ENCODE measurements at regions not wholly inside any gene's neighbourhood (a gene's known extent, or its start where the extent isn't known, plus 50 kb on each side); places are given as distances from the start of the nearest gene placed in this dataset.

DNA sequence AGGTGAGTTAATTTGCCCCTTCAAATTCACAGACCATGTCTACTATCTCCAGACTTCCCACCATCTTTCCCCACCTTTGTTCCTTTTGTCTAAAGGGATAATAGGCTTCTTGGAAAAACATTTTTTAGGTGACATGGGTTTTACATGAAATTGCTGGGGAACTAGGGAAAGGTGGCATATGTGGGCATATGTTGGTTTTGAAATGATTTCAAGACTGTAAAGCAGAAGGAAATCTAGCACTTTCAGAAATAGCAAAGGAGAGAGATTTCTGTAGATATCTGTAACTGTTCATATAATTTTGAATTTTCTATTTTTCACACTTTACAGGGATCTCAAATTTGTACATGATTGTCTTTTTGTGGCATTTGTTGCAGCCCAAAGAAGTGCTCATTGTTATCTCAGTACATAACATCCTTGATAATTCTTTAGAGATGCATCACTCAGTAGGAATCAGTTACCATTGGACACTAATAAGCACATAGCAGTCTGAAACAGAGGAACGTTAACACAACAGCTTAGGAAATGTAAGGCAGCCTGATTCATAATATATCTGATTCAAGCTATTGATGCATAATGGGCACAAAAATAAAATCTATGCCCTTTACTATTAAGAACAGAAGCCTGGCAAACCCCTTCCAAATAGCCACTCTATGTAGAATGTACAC is 659.7 kb downstream of the CENPC start:
- no peak for TF ChIP-seq TAF1 (IDR thresholded peaks at IDR 0.05; ENCODE audit: low read depth)
- TF ChIP-seq FOXM1 (IDR thresholded peaks at IDR 0.05; ENCODE audit: borderline replicate concordance, low read depth): no peak
- TF ChIP-seq CEBPB (IDR thresholded peaks at IDR 0.05): no peak
- TF ChIP-seq, protein P1, sequence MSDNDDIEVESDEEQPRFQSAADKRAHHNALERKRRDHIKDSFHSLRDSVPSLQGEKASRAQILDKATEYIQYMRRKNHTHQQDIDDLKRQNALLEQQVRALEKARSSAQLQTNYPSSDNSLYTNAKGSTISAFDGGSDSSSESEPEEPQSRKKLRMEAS (IDR thresholded peaks at IDR 0.05): no peak
- TF ChIP-seq, protein P2, sequence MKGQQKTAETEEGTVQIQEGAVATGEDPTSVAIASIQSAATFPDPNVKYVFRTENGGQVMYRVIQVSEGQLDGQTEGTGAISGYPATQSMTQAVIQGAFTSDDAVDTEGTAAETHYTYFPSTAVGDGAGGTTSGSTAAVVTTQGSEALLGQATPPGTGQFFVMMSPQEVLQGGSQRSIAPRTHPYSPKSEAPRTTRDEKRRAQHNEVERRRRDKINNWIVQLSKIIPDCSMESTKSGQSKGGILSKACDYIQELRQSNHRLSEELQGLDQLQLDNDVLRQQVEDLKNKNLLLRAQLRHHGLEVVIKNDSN (IDR thresholded peaks at IDR 0.05): no peak
- TF ChIP-seq EGR1 (IDR thresholded peaks at IDR 0.05): no peak
- TF ChIP-seq ZBTB7A (IDR thresholded peaks at IDR 0.05; ENCODE audit: low read depth): no peak
- TF ChIP-seq NFIC (IDR thresholded peaks at IDR 0.05): no peak

DNA sequence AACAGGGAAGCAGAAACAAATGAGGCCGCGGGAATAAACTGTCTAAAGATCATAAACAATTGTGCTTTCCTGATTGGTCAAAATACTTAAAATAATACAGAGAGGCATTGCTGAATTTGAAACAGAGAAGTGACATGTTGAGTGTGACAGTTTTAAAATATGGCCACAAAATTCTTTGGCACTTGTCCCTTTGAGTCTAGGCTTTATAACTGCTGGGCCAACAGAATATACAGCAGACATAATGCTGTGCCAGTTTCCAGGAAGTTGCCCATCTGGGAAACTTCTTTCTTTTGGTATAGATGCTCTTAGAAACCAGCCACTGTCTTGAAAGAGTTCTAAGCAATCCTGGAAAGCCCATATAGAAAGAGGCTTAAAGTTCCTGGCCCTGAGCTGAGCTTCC is 668.4 kb downstream of the CENPC start:
- no peak for TF ChIP-seq TAF1 (IDR thresholded peaks at IDR 0.05; ENCODE audit: low read depth)

DNA sequence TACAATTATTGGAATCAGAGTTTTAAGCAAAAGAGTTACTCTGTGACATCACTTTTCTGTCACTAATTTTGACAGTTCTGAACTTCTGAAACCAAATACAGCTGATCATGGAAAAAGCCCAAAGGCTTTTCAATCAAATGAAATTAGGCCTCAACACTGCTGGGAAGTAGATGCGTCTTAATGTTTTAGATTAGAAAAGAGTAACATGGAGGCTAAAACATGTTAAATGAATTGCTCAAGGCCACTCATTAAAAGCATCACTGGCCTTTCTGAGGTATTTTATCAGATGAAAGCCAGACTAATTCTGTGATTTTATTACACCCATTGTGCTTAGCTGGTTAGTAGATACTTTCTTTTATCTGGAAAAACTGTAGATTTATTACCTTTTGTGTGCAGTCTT is 672.6 kb downstream of the CENPC start:
- TF ChIP-seq, protein P3, sequence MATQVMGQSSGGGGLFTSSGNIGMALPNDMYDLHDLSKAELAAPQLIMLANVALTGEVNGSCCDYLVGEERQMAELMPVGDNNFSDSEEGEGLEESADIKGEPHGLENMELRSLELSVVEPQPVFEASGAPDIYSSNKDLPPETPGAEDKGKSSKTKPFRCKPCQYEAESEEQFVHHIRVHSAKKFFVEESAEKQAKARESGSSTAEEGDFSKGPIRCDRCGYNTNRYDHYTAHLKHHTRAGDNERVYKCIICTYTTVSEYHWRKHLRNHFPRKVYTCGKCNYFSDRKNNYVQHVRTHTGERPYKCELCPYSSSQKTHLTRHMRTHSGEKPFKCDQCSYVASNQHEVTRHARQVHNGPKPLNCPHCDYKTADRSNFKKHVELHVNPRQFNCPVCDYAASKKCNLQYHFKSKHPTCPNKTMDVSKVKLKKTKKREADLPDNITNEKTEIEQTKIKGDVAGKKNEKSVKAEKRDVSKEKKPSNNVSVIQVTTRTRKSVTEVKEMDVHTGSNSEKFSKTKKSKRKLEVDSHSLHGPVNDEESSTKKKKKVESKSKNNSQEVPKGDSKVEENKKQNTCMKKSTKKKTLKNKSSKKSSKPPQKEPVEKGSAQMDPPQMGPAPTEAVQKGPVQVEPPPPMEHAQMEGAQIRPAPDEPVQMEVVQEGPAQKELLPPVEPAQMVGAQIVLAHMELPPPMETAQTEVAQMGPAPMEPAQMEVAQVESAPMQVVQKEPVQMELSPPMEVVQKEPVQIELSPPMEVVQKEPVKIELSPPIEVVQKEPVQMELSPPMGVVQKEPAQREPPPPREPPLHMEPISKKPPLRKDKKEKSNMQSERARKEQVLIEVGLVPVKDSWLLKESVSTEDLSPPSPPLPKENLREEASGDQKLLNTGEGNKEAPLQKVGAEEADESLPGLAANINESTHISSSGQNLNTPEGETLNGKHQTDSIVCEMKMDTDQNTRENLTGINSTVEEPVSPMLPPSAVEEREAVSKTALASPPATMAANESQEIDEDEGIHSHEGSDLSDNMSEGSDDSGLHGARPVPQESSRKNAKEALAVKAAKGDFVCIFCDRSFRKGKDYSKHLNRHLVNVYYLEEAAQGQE (IDR thresholded peaks at IDR 0.05; ENCODE audit: low read depth): no peak
- TF ChIP-seq EP300 (IDR thresholded peaks at IDR 0.05; ENCODE audit: borderline replicate concordance) (no peak), ZBTB7A (IDR thresholded peaks at IDR 0.05; ENCODE audit: low read depth) (no peak), EGR1 (IDR thresholded peaks at IDR 0.05) (no peak), TCF12 (IDR thresholded peaks at IDR 0.05; ENCODE audit: low read depth) (no peak), TAF1 (IDR thresholded peaks at IDR 0.05; ENCODE audit: low read depth) (no peak), YY1 (IDR thresholded peaks at IDR 0.05; ENCODE audit: low read depth) (no peak), FOXM1 (IDR thresholded peaks at IDR 0.05; ENCODE audit: borderline replicate concordance, low read depth) (no peak), RAD21 (IDR thresholded peaks at IDR 0.05; ENCODE audit: low read depth) (no peak), CREB1 (IDR thresholded peaks at IDR 0.05; ENCODE audit: low read depth) (no peak), NFIC (IDR thresholded peaks at IDR 0.05) (no peak), TEAD4 (IDR thresholded peaks at IDR 0.05) (no peak)
- TF ChIP-seq, protein P2 (IDR thresholded peaks at IDR 0.05): no peak
- TF ChIP-seq, protein P1 (IDR thresholded peaks at IDR 0.05): no peak

DNA sequence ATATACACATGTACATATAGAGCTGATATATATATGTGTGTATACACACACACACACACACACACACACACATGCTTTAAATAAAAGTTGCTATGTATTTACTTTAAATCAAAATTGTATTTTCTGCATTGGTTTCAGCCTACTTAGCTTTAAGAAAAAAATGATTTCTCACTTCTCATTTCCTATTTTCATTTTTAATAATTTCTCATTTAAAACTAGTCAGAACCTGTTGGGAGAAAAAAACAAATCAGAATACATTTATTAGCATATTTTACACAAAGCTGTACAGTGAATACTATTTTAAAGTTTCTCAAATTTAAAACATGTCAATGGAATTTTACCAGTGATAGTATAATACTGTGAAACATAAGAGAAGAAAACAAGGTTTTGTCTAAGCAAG is 681.8 kb downstream of the CENPC start:
- TF ChIP-seq TAF1 (IDR thresholded peaks at IDR 0.05; ENCODE audit: low read depth) (no peak), CREB1 (IDR thresholded peaks at IDR 0.05; ENCODE audit: low read depth) (no peak), EGR1 (IDR thresholded peaks at IDR 0.05) (no peak), RAD21 (IDR thresholded peaks at IDR 0.05; ENCODE audit: low read depth) (no peak)
- TF ChIP-seq, protein P3 (IDR thresholded peaks at IDR 0.05; ENCODE audit: low read depth): no peak

DNA sequence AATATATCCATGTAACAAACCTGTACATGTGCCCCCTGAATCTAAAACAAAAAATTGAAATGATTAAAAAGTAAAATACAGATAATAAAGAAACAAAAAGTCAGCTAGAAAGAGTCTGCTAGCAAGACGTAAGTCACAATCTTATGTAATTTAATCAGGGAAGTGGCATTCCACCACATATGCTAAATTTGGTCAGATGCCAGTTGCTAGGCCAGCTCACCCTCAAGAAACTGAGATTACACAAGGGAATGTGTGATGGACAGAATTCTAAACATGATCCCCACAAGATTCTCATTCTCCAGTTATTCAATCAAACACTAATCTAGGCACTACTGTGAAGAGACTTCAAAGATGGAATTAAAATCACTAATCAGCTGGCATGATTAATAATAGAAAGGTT is 689.3 kb downstream of the CENPC start:
- TF ChIP-seq, protein P3 (IDR thresholded peaks at IDR 0.05; ENCODE audit: low read depth): no peak
- TF ChIP-seq NFIC (IDR thresholded peaks at IDR 0.05): no peak
- TF ChIP-seq RAD21 (IDR thresholded peaks at IDR 0.05; ENCODE audit: low read depth): no peak
- TF ChIP-seq EP300 (IDR thresholded peaks at IDR 0.05; ENCODE audit: borderline replicate concordance): no peak
- no peak for TF ChIP-seq TEAD4 (IDR thresholded peaks at IDR 0.05)
- TF ChIP-seq TAF1 (IDR thresholded peaks at IDR 0.05; ENCODE audit: low read depth): no peak
- TF ChIP-seq CEBPB (IDR thresholded peaks at IDR 0.05): no peak
- no peak for TF ChIP-seq CREB1 (IDR thresholded peaks at IDR 0.05; ENCODE audit: low read depth)
- TF ChIP-seq FOXM1 (IDR thresholded peaks at IDR 0.05; ENCODE audit: borderline replicate concordance, low read depth): no peak
- TF ChIP-seq, protein P1 (IDR thresholded peaks at IDR 0.05): no peak
- no peak for TF ChIP-seq ZBTB7A (IDR thresholded peaks at IDR 0.05; ENCODE audit: low read depth)
- TF ChIP-seq, protein P2 (IDR thresholded peaks at IDR 0.05): no peak
- no peak for TF ChIP-seq TCF12 (IDR thresholded peaks at IDR 0.05; ENCODE audit: low read depth)
- TF ChIP-seq EGR1 (IDR thresholded peaks at IDR 0.05): no peak
- no peak for TF ChIP-seq YY1 (IDR thresholded peaks at IDR 0.05; ENCODE audit: low read depth)
